ENCODE measurements at regions not wholly inside any gene's neighbourhood (a gene's known extent, or its start where the extent isn't known, plus 50 kb on each side); places are given as distances from the start of the nearest gene placed in this dataset.

GRCh38 chrX:42131856-42132255 lies 208.5 kb upstream of the CASK start:
- H3K27me3 ChIP-seq (ENCODE audit: low read length) = no peaks in the 10 kb centered on the region
- no peak overlapping the region for H3K27ac ChIP-seq (ENCODE audit: low read length)
- POLR2A ChIA-PET (ENCODE audit: unreplicated experiment) = no interaction called here
- peaks cover 7% of the 10 kb centered on the region for H3K4me1 ChIP-seq (ENCODE audit: insufficient read depth, low read length)
- no TSS peak for BruUV-seq (replicated peaks)
- H3K9me3 ChIP-seq (ENCODE audit: low read length) = no peaks in the 10 kb centered on the region
- no peak overlapping the region for H2AFZ ChIP-seq (ENCODE audit: low read length)
- H3K4me2 ChIP-seq (ENCODE audit: low read length) = peak overlapping the region; percentile 22
- no peak overlapping the region for H3K4me3 ChIP-seq (ENCODE audit: low read length)
- no peak for TF ChIP-seq EZH2phosphoT487 (IDR thresholded peaks at IDR 0.05; ENCODE audit: borderline replicate concordance, low read length)
- TF ChIP-seq EZH2 (IDR thresholded peaks at IDR 0.05; ENCODE audit: low read length, unreplicated experiment) = no peak
- no peak for TF ChIP-seq CTCF (conservative IDR thresholded peaks at IDR 0.05; ENCODE audit: low read depth, low read length)
- no peaks in the 10 kb centered on the region for H3K36me3 ChIP-seq (ENCODE audit: low read depth, low read length)
- no peaks in the 10 kb centered on the region for H3F3A ChIP-seq (ENCODE audit: low read length, unreplicated experiment)
- DNase-seq = peak; percentile 44
- ATAC-seq = no peak
- H3K79me2 ChIP-seq (ENCODE audit: low read length) = no peaks in the 10 kb centered on the region
- no peak overlapping the region for H3K9ac ChIP-seq (ENCODE audit: low read length)
- H3K9me2 ChIP-seq (replicated peaks; ENCODE audit: low read length) = no peaks in the 10 kb centered on the region
- H4K20me1 ChIP-seq (ENCODE audit: low read length) = no peaks in the 10 kb centered on the region
- CTCF ChIA-PET = no interaction called here
- intact Hi-C loops (cut with micrococcal nuclease) = no loop called here

- no peak for ATAC-seq
- Histone ChIP-seq H3K27ac (ENCODE audit: low read length) (no peak overlapping the region), H3K4me2 (ENCODE audit: low read length) (no peak overlapping the region), H3K9ac (ENCODE audit: low read length) (no peak overlapping the region), H3K9me3 (ENCODE audit: low read length) (no peaks in the 10 kb centered on the region), H3K9me2 (replicated peaks; ENCODE audit: low read length) (no peaks in the 10 kb centered on the region), H3K4me1 (ENCODE audit: insufficient read depth, low read length) (peaks cover 7% of the 10 kb centered on the region), H4K20me1 (ENCODE audit: low read length) (no peaks in the 10 kb centered on the region), H3K4me3 (ENCODE audit: low read length) (no peak overlapping the region), H3K36me3 (ENCODE audit: low read depth, low read length) (no peaks in the 10 kb centered on the region), H2AFZ (ENCODE audit: low read length) (no peak overlapping the region), H3K79me2 (ENCODE audit: low read length) (no peaks in the 10 kb centered on the region), H3F3A (ENCODE audit: low read length, unreplicated experiment) (no peaks in the 10 kb centered on the region), H3K27me3 (ENCODE audit: low read length) (no peaks in the 10 kb centered on the region)
- no peak for DNase-seq
- intact Hi-C loops (cut with micrococcal nuclease) = no loop called here
- BruUV-seq (replicated peaks) = no TSS peak
- CTCF ChIA-PET = no interaction called here
- POLR2A ChIA-PET (ENCODE audit: unreplicated experiment) = interaction anchor here (0.6 kb wide), 1 partner anchor 9 kb away, joined by 4 read pairs; no protein-coding TSS in a partner anchor
- no peak for TF ChIP-seq CTCF (conservative IDR thresholded peaks at IDR 0.05; ENCODE audit: low read depth, low read length)
- TF ChIP-seq EZH2phosphoT487 (IDR thresholded peaks at IDR 0.05; ENCODE audit: borderline replicate concordance, low read length) = no peak
- TF ChIP-seq EZH2 (IDR thresholded peaks at IDR 0.05; ENCODE audit: low read length, unreplicated experiment) = no peak
These were observed 205.9 kb upstream of the CASK start for GRCh38 chrX:42129022-42129940.

- intact Hi-C loops (cut with micrococcal nuclease) = no loop called here
- H3K27me3 ChIP-seq (ENCODE audit: low read length) = no peaks in the 10 kb centered on the region
- H3F3A ChIP-seq (ENCODE audit: low read length, unreplicated experiment) = no peaks in the 10 kb centered on the region
- ChIA-PET CTCF (no interaction called here), POLR2A (ENCODE audit: unreplicated experiment) (interaction anchor here (0.6 kb wide), 1 partner anchor 10 kb away, joined by 4 read pairs; no protein-coding TSS in a partner anchor)
- H3K36me3 ChIP-seq (ENCODE audit: low read depth, low read length) = no peaks in the 10 kb centered on the region
- no peaks in the 10 kb centered on the region for H3K9me2 ChIP-seq (replicated peaks; ENCODE audit: low read length)
- ATAC-seq (no peak), DNase-seq (no peak)
- H3K4me2 ChIP-seq (ENCODE audit: low read length) = no peak overlapping the region
- H3K9ac ChIP-seq (ENCODE audit: low read length) = no peak overlapping the region
- H3K4me3 ChIP-seq (ENCODE audit: low read length) = no peak overlapping the region
- no peaks in the 10 kb centered on the region for H3K9me3 ChIP-seq (ENCODE audit: low read length)
- H3K27ac ChIP-seq (ENCODE audit: low read length) = no peak overlapping the region
- TF ChIP-seq CTCF (conservative IDR thresholded peaks at IDR 0.05; ENCODE audit: low read depth, low read length) = no peak
- TF ChIP-seq EZH2 (IDR thresholded peaks at IDR 0.05; ENCODE audit: low read length, unreplicated experiment) = no peak
- no peak for TF ChIP-seq EZH2phosphoT487 (IDR thresholded peaks at IDR 0.05; ENCODE audit: borderline replicate concordance, low read length)
- H4K20me1 ChIP-seq (ENCODE audit: low read length) = no peaks in the 10 kb centered on the region
- no peaks in the 10 kb centered on the region for H3K79me2 ChIP-seq (ENCODE audit: low read length)
- no peak overlapping the region for H2AFZ ChIP-seq (ENCODE audit: low read length)
- BruUV-seq (replicated peaks) = no TSS peak
- H3K4me1 ChIP-seq (ENCODE audit: insufficient read depth, low read length) = peaks cover 7% of the 10 kb centered on the region
These were observed 205.2 kb upstream of the CASK start for GRCh38 chrX:42128587-42128986.

Measured in PC-3 (cell line).